ENCODE measurements at regions not wholly inside any gene's neighbourhood (a gene's known extent, or its start where the extent isn't known, plus 50 kb on each side); places are given as distances from the start of the nearest gene placed in this dataset.

- H3K36me3 ChIP-seq (ENCODE audit: insufficient read depth, insufficient read length, low read length) = no peaks in the 10 kb centered on the region
- no peak overlapping the region for H3K9ac ChIP-seq (ENCODE audit: insufficient read length, low read depth)
- H3K4me1 ChIP-seq (ENCODE audit: insufficient read depth, insufficient read length) = peaks cover 3% of the 10 kb centered on the region
- no peaks in the 10 kb centered on the region for H3K9me3 ChIP-seq (ENCODE audit: insufficient read depth, low read length)
- TF ChIP-seq ZNF274 (IDR thresholded peaks at IDR 0.05; ENCODE audit: low read depth, low read length) (no peak), YY1 (IDR thresholded peaks at IDR 0.05; ENCODE audit: insufficient read depth, insufficient read length) (no peak), SUZ12 (IDR thresholded peaks at IDR 0.05; ENCODE audit: extremely low read depth, insufficient read depth, insufficient read length) (no peak)
- no peak overlapping the region for H3K4me3 ChIP-seq (ENCODE audit: insufficient read length, low read depth)
- no peak for DNase-seq (ENCODE audit: low read depth, low spot score)
- H3K27me3 ChIP-seq (ENCODE audit: insufficient read depth, insufficient read length) = no peaks in the 10 kb centered on the region
Measured at GRCh38 chr10:35848412-35848811, 206.3 kb upstream of the FZD8 start.

GRCh38 chr10:35844686-35845085 is 202.6 kb upstream of the FZD8 start:
- H3K9me3 ChIP-seq (ENCODE audit: insufficient read depth, low read length) = peaks cover 13% of the 10 kb centered on the region; the same call in 1 of the 2 replicates
- H3K9ac ChIP-seq (ENCODE audit: insufficient read length, low read depth) = no peak overlapping the region
- H3K4me1 ChIP-seq (ENCODE audit: insufficient read depth, insufficient read length) = peaks cover 3% of the 10 kb centered on the region
- no peak for DNase-seq (ENCODE audit: low read depth, low spot score)
- no peak overlapping the region for H3K4me3 ChIP-seq (ENCODE audit: insufficient read length, low read depth)
- TF ChIP-seq SUZ12 (IDR thresholded peaks at IDR 0.05; ENCODE audit: extremely low read depth, insufficient read depth, insufficient read length) (no peak), YY1 (IDR thresholded peaks at IDR 0.05; ENCODE audit: insufficient read depth, insufficient read length) (no peak), ZNF274 (IDR thresholded peaks at IDR 0.05; ENCODE audit: low read depth, low read length) (no peak)
- no peaks in the 10 kb centered on the region for H3K27me3 ChIP-seq (ENCODE audit: insufficient read depth, insufficient read length)
- H3K36me3 ChIP-seq (ENCODE audit: insufficient read depth, insufficient read length, low read length) = no peaks in the 10 kb centered on the region

- H3K4me3 ChIP-seq (ENCODE audit: insufficient read length, low read depth) = no peak overlapping the region
- no peak overlapping the region for H3K9ac ChIP-seq (ENCODE audit: insufficient read length, low read depth)
- no peaks in the 10 kb centered on the region for H3K36me3 ChIP-seq (ENCODE audit: insufficient read depth, insufficient read length, low read length)
- peaks cover 13% of the 10 kb centered on the region; the same call in 1 of the 2 replicates for H3K9me3 ChIP-seq (ENCODE audit: insufficient read depth, low read length)
- H3K27me3 ChIP-seq (ENCODE audit: insufficient read depth, insufficient read length) = no peaks in the 10 kb centered on the region
- DNase-seq (ENCODE audit: low read depth, low spot score) = no peak
- TF ChIP-seq YY1 (IDR thresholded peaks at IDR 0.05; ENCODE audit: insufficient read depth, insufficient read length) (no peak), SUZ12 (IDR thresholded peaks at IDR 0.05; ENCODE audit: extremely low read depth, insufficient read depth, insufficient read length) (no peak), ZNF274 (IDR thresholded peaks at IDR 0.05; ENCODE audit: low read depth, low read length) (no peak)
- H3K4me1 ChIP-seq (ENCODE audit: insufficient read depth, insufficient read length) = peaks cover 3% of the 10 kb centered on the region
Measured at GRCh38 chr10:35843524-35844181, 201.6 kb upstream of the FZD8 start.

GRCh38 chr10:35838054-35838453 is 196.0 kb upstream of the FZD8 start:
- Histone ChIP-seq H3K4me3 (ENCODE audit: insufficient read length, low read depth) (no peak overlapping the region), H3K9me3 (ENCODE audit: insufficient read depth, low read length) (peaks cover 13% of the 10 kb centered on the region; the same call in 1 of the 2 replicates), H3K27me3 (ENCODE audit: insufficient read depth, insufficient read length) (no peaks in the 10 kb centered on the region), H3K9ac (ENCODE audit: insufficient read length, low read depth) (no peak overlapping the region), H3K36me3 (ENCODE audit: insufficient read depth, insufficient read length, low read length) (no peaks in the 10 kb centered on the region), H3K4me1 (ENCODE audit: insufficient read depth, insufficient read length) (no peaks in the 10 kb centered on the region)
- no peak for DNase-seq (ENCODE audit: low read depth, low spot score)
- TF ChIP-seq ZNF274 (IDR thresholded peaks at IDR 0.05; ENCODE audit: low read depth, low read length) (no peak), YY1 (IDR thresholded peaks at IDR 0.05; ENCODE audit: insufficient read depth, insufficient read length) (no peak), SUZ12 (IDR thresholded peaks at IDR 0.05; ENCODE audit: extremely low read depth, insufficient read depth, insufficient read length) (no peak)

GRCh38 chr10:35835545-35835944 is 193.4 kb upstream of the FZD8 start:
- DNase-seq (ENCODE audit: low read depth, low spot score) = no peak
- H3K4me1 ChIP-seq (ENCODE audit: insufficient read depth, insufficient read length) = no peaks in the 10 kb centered on the region
- TF ChIP-seq YY1 (IDR thresholded peaks at IDR 0.05; ENCODE audit: insufficient read depth, insufficient read length) (no peak), ZNF274 (IDR thresholded peaks at IDR 0.05; ENCODE audit: low read depth, low read length) (no peak), SUZ12 (IDR thresholded peaks at IDR 0.05; ENCODE audit: extremely low read depth, insufficient read depth, insufficient read length) (no peak)
- H3K9me3 ChIP-seq (ENCODE audit: insufficient read depth, low read length) = peaks cover 2% of the 10 kb centered on the region; the same call in 1 of the 2 replicates
- no peaks in the 10 kb centered on the region for H3K27me3 ChIP-seq (ENCODE audit: insufficient read depth, insufficient read length)
- no peak overlapping the region for H3K9ac ChIP-seq (ENCODE audit: insufficient read length, low read depth)
- H3K4me3 ChIP-seq (ENCODE audit: insufficient read length, low read depth) = no peak overlapping the region
- no peaks in the 10 kb centered on the region for H3K36me3 ChIP-seq (ENCODE audit: insufficient read depth, insufficient read length, low read length)

- H3K9ac ChIP-seq (ENCODE audit: insufficient read length, low read depth) = no peak overlapping the region
- H3K9me3 ChIP-seq (ENCODE audit: insufficient read depth, low read length) = no peaks in the 10 kb centered on the region
- H3K36me3 ChIP-seq (ENCODE audit: insufficient read depth, insufficient read length, low read length) = no peaks in the 10 kb centered on the region
- TF ChIP-seq ZNF274 (IDR thresholded peaks at IDR 0.05; ENCODE audit: low read depth, low read length) = no peak
- TF ChIP-seq YY1 (IDR thresholded peaks at IDR 0.05; ENCODE audit: insufficient read depth, insufficient read length) = no peak
- TF ChIP-seq SUZ12 (IDR thresholded peaks at IDR 0.05; ENCODE audit: extremely low read depth, insufficient read depth, insufficient read length) = no peak
- DNase-seq (ENCODE audit: low read depth, low spot score) = peak; percentile 18
- no peaks in the 10 kb centered on the region for H3K27me3 ChIP-seq (ENCODE audit: insufficient read depth, insufficient read length)
- no peaks in the 10 kb centered on the region for H3K4me1 ChIP-seq (ENCODE audit: insufficient read depth, insufficient read length)
- H3K4me3 ChIP-seq (ENCODE audit: insufficient read length, low read depth) = no peak overlapping the region
Measured at GRCh38 chr10:35834877-35835494, 192.9 kb upstream of the FZD8 start.

GRCh38 chr10:35827783-35828182 is 185.7 kb upstream of the FZD8 start:
- Histone ChIP-seq H3K4me3 (ENCODE audit: insufficient read length, low read depth) (no peak overlapping the region), H3K9me3 (ENCODE audit: insufficient read depth, low read length) (no peaks in the 10 kb centered on the region), H3K4me1 (ENCODE audit: insufficient read depth, insufficient read length) (no peaks in the 10 kb centered on the region), H3K27me3 (ENCODE audit: insufficient read depth, insufficient read length) (no peaks in the 10 kb centered on the region), H3K36me3 (ENCODE audit: insufficient read depth, insufficient read length, low read length) (no peaks in the 10 kb centered on the region), H3K9ac (ENCODE audit: insufficient read length, low read depth) (no peak overlapping the region)
- TF ChIP-seq SUZ12 (IDR thresholded peaks at IDR 0.05; ENCODE audit: extremely low read depth, insufficient read depth, insufficient read length) = no peak
- no peak for TF ChIP-seq YY1 (IDR thresholded peaks at IDR 0.05; ENCODE audit: insufficient read depth, insufficient read length)
- TF ChIP-seq ZNF274 (IDR thresholded peaks at IDR 0.05; ENCODE audit: low read depth, low read length) = no peak
- DNase-seq (ENCODE audit: low read depth, low spot score) = no peak

Data from NT2/D1 (cell line).